ENCODE measurements at regions not wholly inside any gene's neighbourhood (a gene's known extent, or its start where the extent isn't known, plus 50 kb on each side); places are given as distances from the start of the nearest gene placed in this dataset.

- no peak for DNase-seq
These were observed 1411.3 kb downstream of the TBC1D22A start for GRCh38 chr22:48173773-48174160.

- no peak for DNase-seq
These were observed 1410.8 kb downstream of the TBC1D22A start for GRCh38 chr22:48173061-48173772.

GRCh38 chr22:48171271-48171691 is 1408.8 kb downstream of the TBC1D22A start:
- no peak for DNase-seq

- no peak for DNase-seq
These were observed 1406.8 kb downstream of the TBC1D22A start for GRCh38 chr22:48169227-48169626.

- DNase-seq: no peak
These were observed 1404.8 kb downstream of the TBC1D22A start for GRCh38 chr22:48167238-48167637.

- no peak for DNase-seq
These were observed 1398.8 kb downstream of the TBC1D22A start for GRCh38 chr22:48161298-48161697.

- no peak for DNase-seq
These were observed 1395.2 kb downstream of the TBC1D22A start for GRCh38 chr22:48157676-48158075.

GRCh38 chr22:48156603-48157355 is 1394.3 kb downstream of the TBC1D22A start:
- no peak for DNase-seq

- no peak for DNase-seq
These were observed 1393.0 kb downstream of the TBC1D22A start for GRCh38 chr22:48155446-48155845.

GRCh38 chr22:48154943-48155240 is 1392.4 kb downstream of the TBC1D22A start:
- DNase-seq: no peak

- DNase-seq: no peak
These were observed 1391.9 kb downstream of the TBC1D22A start for GRCh38 chr22:48154169-48154942.

- DNase-seq: no peak
These were observed 1391.3 kb downstream of the TBC1D22A start for GRCh38 chr22:48153726-48154125.

GRCh38 chr22:48152916-48153315 is 1390.5 kb downstream of the TBC1D22A start:
- DNase-seq: no peak

- no peak for DNase-seq
These were observed 1389.8 kb downstream of the TBC1D22A start for GRCh38 chr22:48152164-48152775.

- peak in 18 of 56 donors; percentile 9 to 65 (median 30) for DNase-seq
These were observed 1389.2 kb downstream of the TBC1D22A start for GRCh38 chr22:48151641-48152040.

- no peak for DNase-seq
These were observed 1385.4 kb downstream of the TBC1D22A start for GRCh38 chr22:48147831-48148230.

- DNase-seq: no peak
These were observed 1385.0 kb downstream of the TBC1D22A start for GRCh38 chr22:48147404-48147803.

GRCh38 chr22:48146426-48146825 is 1384.0 kb downstream of the TBC1D22A start:
- DNase-seq: no peak

GRCh38 chr22:48145738-48146137 is 1383.3 kb downstream of the TBC1D22A start:
- DNase-seq: peak in 17 of 56 donors; percentile 8 to 66 (median 36)

GRCh38 chr22:48144318-48144717 is 1381.9 kb downstream of the TBC1D22A start:
- no peak for DNase-seq

- no peak for DNase-seq
These were observed 1381.4 kb downstream of the TBC1D22A start for GRCh38 chr22:48143856-48144255.

- DNase-seq: no peak
These were observed 1379.9 kb downstream of the TBC1D22A start for GRCh38 chr22:48142388-48142787.
